ENCODE measurements at regions not wholly inside any gene's neighbourhood (a gene's known extent, or its start where the extent isn't known, plus 50 kb on each side); places are given as distances from the start of the nearest gene placed in this dataset.

DNA sequence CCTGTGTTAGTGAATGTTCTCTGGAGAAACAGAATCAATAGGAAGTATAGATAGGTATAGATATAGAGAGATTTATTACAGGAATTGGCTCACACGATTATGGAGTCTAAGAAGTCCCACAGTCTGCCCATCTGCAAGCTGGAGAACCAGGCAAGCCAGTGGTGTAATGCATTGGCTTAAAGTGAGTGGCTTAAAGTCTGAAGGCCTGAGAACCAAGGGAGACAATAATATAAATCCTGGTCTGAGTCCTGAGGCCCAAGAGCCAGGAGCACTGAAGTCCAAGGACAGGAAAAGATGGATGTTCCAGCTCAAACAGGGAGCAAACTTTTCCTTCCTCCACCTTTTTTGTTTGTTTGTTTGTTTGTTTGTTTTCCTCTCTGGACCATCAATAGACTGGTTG is 131.2 kb upstream of the LRFN2 start:
- Histone ChIP-seq H3K4me1 (ENCODE audit: insufficient read depth, low read length, severe bottlenecking) (peaks cover 11% of the 10 kb centered on the region), H2AFZ (ENCODE audit: low read length) (no peak overlapping the region), H3K36me3 (ENCODE audit: insufficient read depth, low read length) (no peaks in the 10 kb centered on the region), H3F3A (ENCODE audit: insufficient read depth, low read length) (no peaks in the 10 kb centered on the region), H3K4me2 (ENCODE audit: low read length) (no peak overlapping the region), H4K20me1 (ENCODE audit: insufficient read depth, low read length) (no peaks in the 10 kb centered on the region), H3K9me3 (ENCODE audit: low read length) (no peaks in the 10 kb centered on the region), H3K27ac (ENCODE audit: low read depth, low read length, poor library complexity, severe bottlenecking) (no peak overlapping the region), H3K9me2 (ENCODE audit: low read depth, low read length) (no peaks in the 10 kb centered on the region), H3K79me2 (ENCODE audit: insufficient read depth, low read length) (no peaks in the 10 kb centered on the region), H3K9ac (ENCODE audit: low read length) (no peak overlapping the region), H3K27me3 (ENCODE audit: insufficient read depth, low read length) (peaks cover 10% of the 10 kb centered on the region; the same call in 1 of the 2 replicates), H3K4me3 (ENCODE audit: low read depth, low read length, poor library complexity, severe bottlenecking) (no peak overlapping the region)
- TF ChIP-seq EZH2 (IDR thresholded peaks at IDR 0.05; ENCODE audit: borderline replicate concordance, low read length) (no peak), CTCF (IDR thresholded peaks at IDR 0.05; ENCODE audit: low read length) (no peak)

- Histone ChIP-seq H3K4me2 (ENCODE audit: low read length) (no peak overlapping the region), H3F3A (ENCODE audit: insufficient read depth, low read length) (no peaks in the 10 kb centered on the region), H3K4me3 (ENCODE audit: low read depth, low read length, poor library complexity, severe bottlenecking) (no peak overlapping the region), H3K27me3 (ENCODE audit: insufficient read depth, low read length) (peaks cover 10% of the 10 kb centered on the region; the same call in 1 of the 2 replicates), H3K9me3 (ENCODE audit: low read length) (no peaks in the 10 kb centered on the region), H3K79me2 (ENCODE audit: insufficient read depth, low read length) (no peaks in the 10 kb centered on the region), H3K4me1 (ENCODE audit: insufficient read depth, low read length, severe bottlenecking) (peaks cover 11% of the 10 kb centered on the region), H3K27ac (ENCODE audit: low read depth, low read length, poor library complexity, severe bottlenecking) (no peak overlapping the region), H3K9me2 (ENCODE audit: low read depth, low read length) (no peaks in the 10 kb centered on the region), H3K36me3 (ENCODE audit: insufficient read depth, low read length) (no peaks in the 10 kb centered on the region), H3K9ac (ENCODE audit: low read length) (no peak overlapping the region), H4K20me1 (ENCODE audit: insufficient read depth, low read length) (no peaks in the 10 kb centered on the region), H2AFZ (ENCODE audit: low read length) (no peak overlapping the region)
- no peak for TF ChIP-seq CTCF (IDR thresholded peaks at IDR 0.05; ENCODE audit: low read length)
- no peak for TF ChIP-seq EZH2 (IDR thresholded peaks at IDR 0.05; ENCODE audit: borderline replicate concordance, low read length)
Measured at GRCh38 chr6:40717411-40718057, 130.4 kb upstream of the LRFN2 start.

DNA sequence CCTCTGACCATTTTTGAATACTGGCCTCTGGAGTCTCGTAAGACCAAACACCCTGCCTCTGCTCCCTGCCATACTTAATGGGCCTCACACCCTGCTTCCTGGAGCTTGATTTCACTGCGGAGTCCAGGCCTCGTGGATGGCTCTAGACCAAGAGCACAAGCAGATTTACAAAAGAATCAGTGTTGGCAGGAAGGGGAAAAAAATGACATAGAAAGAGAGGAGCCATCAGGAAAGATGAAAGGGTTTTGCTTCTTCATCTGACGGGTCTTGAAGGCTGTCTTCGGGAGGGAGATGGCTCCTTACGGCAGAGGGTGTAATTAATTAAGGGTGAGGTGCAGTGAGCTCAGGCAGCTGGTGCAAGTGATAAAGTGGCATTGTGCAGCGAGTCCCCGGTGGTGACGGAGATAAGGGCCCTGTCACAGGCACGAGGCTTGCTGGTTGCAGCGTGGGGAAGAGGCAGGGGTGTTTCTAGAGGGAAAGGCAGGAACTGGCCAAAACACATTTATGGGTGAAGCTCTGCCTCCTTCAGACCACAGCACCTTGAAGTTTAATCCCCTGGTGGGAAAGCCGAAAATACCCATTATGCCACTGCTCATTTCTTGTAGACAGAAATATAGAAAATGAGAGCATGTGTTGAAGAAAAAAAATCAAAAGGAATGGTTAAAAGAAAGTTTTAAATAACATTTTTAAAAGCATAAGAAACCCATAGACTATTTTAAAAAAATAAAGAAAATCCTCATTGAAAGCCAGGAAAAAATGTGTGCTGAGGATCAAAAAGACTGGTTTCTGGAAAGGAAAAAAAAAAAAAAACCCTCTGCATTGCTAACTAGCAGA is 128.6 kb upstream of the LRFN2 start:
- H3K9me3 ChIP-seq (ENCODE audit: low read length) = no peaks in the 10 kb centered on the region
- H3K79me2 ChIP-seq (ENCODE audit: insufficient read depth, low read length) = no peaks in the 10 kb centered on the region
- H2AFZ ChIP-seq (ENCODE audit: low read length) = no peak overlapping the region
- no peaks in the 10 kb centered on the region for H3K9me2 ChIP-seq (ENCODE audit: low read depth, low read length)
- no peak overlapping the region for H3K27ac ChIP-seq (ENCODE audit: low read depth, low read length, poor library complexity, severe bottlenecking)
- no peaks in the 10 kb centered on the region for H4K20me1 ChIP-seq (ENCODE audit: insufficient read depth, low read length)
- H3K4me1 ChIP-seq (ENCODE audit: insufficient read depth, low read length, severe bottlenecking) = peaks cover 17% of the 10 kb centered on the region
- no peak overlapping the region for H3K4me2 ChIP-seq (ENCODE audit: low read length)
- H3F3A ChIP-seq (ENCODE audit: insufficient read depth, low read length) = no peaks in the 10 kb centered on the region
- no peak overlapping the region for H3K4me3 ChIP-seq (ENCODE audit: low read depth, low read length, poor library complexity, severe bottlenecking)
- peaks cover 10% of the 10 kb centered on the region; the same call in 1 of the 2 replicates for H3K27me3 ChIP-seq (ENCODE audit: insufficient read depth, low read length)
- no peak overlapping the region for H3K9ac ChIP-seq (ENCODE audit: low read length)
- no peaks in the 10 kb centered on the region for H3K36me3 ChIP-seq (ENCODE audit: insufficient read depth, low read length)
- TF ChIP-seq CTCF (IDR thresholded peaks at IDR 0.05; ENCODE audit: low read length) (no peak), EZH2 (IDR thresholded peaks at IDR 0.05; ENCODE audit: borderline replicate concordance, low read length) (no peak)
